Endothelial cell of umbilical vein (primary cell): ENCODE measurements at regions not wholly inside any gene's neighbourhood (a gene's known extent, or its start where the extent isn't known, plus 50 kb on each side); places are given as distances from the start of the nearest gene placed in this dataset.

Experiments used
- CTCF ChIP-seq, 2 donors: IDR thresholded peaks; 1 replicate in 1 of 2; 2 replicates in 1 of 2; pipeline ENCODE4 v1.5.1; 2011; ENCODE audit warnings: low read length in 2 of 2, mild to moderate bottlenecking in 2 of 2, moderate library complexity in 2 of 2, control low read depth in 1 of 2, inconsistent platforms in 1 of 2, low read depth in 1 of 2; ENCODE audit not compliant: insufficient read depth in 1 of 2; ENCODE audit errors: extremely low read depth in 1 of 2
- POLR2A ChIP-seq: IDR thresholded peaks from 2 replicates; pipeline ENCODE4 v1.6.1; 2012; ENCODE audit warnings: low read depth, mild to moderate bottlenecking, control low read depth, low read length

- TF ChIP-seq CTCF (IDR thresholded peaks at IDR 0.05; ENCODE audit: extremely low read depth in 1 of 2, insufficient read depth in 1 of 2, low read depth in 1 of 2, low read length in 2 of 2) (no peak), POLR2A (no peak)
Observed at GRCh38 chr1:25024615-25025350, 94.7 kb upstream of the RUNX3 start.
